Activated CD4-positive, alpha-beta T cell treated with anti-CD3 and anti-CD28 coated beads for 1 hour (primary cell): ENCODE measurements at regions not wholly inside any gene's neighbourhood (a gene's known extent, or its start where the extent isn't known, plus 50 kb on each side); places are given as distances from the start of the nearest gene placed in this dataset.

ENCODE experiments used
- DNase-seq: peaks from one replicate; pipeline ENCODE4 v3.0.0-alpha.2; 2020

GRCh38 chr20:58058421-58059259 is 169.8 kb downstream of the ANKRD60 start:
- DNase-seq: no peak

GRCh38 chr20:58056921-58057686 is 171.3 kb downstream of the ANKRD60 start:
- no peak for DNase-seq

- DNase-seq: no peak
Observed at GRCh38 chr20:58056021-58056591, 172.3 kb downstream of the ANKRD60 start.

- DNase-seq: no peak
Observed at GRCh38 chr20:58054780-58055373, 173.6 kb downstream of the ANKRD60 start.

- DNase-seq: no peak
Observed at GRCh38 chr20:58054082-58054779, 174.2 kb downstream of the ANKRD60 start.

GRCh38 chr20:58053391-58054055 is 174.9 kb downstream of the ANKRD60 start:
- DNase-seq: no peak

- no peak for DNase-seq
Observed at GRCh38 chr20:58051367-58051766, 177.1 kb downstream of the ANKRD60 start.

- DNase-seq: no peak
Observed at GRCh38 chr20:58048096-58048702, 180.3 kb downstream of the ANKRD60 start.

GRCh38 chr20:58046311-58046710 is 182.1 kb downstream of the ANKRD60 start:
- no peak for DNase-seq

GRCh38 chr20:58045579-58045978 is 182.9 kb downstream of the ANKRD60 start:
- no peak for DNase-seq

GRCh38 chr20:58044931-58045555 is 183.4 kb downstream of the ANKRD60 start:
- DNase-seq: no peak

GRCh38 chr20:58044286-58044685 is 184.2 kb downstream of the ANKRD60 start:
- no peak for DNase-seq

- no peak for DNase-seq
Observed at GRCh38 chr20:58043236-58044140, 185.0 kb downstream of the ANKRD60 start.

- no peak for DNase-seq
Observed at GRCh38 chr20:58042591-58042990, 185.9 kb downstream of the ANKRD60 start.

- DNase-seq: no peak
Observed at GRCh38 chr20:58040447-58041290, 187.8 kb downstream of the ANKRD60 start.

GRCh38 chr20:58039274-58040092 is 189.0 kb downstream of the ANKRD60 start:
- no peak for DNase-seq

- no peak for DNase-seq
Observed at GRCh38 chr20:58038123-58038654, 190.3 kb downstream of the ANKRD60 start.

- DNase-seq: no peak
Observed at GRCh38 chr20:58037631-58038030, 190.8 kb downstream of the ANKRD60 start.
